Panc1 (cell line): ENCODE measurements at regions not wholly inside any gene's neighbourhood (a gene's known extent, or its start where the extent isn't known, plus 50 kb on each side); places are given as distances from the start of the nearest gene placed in this dataset.
"Not testable (repeated sequence)": the region's sequence is repeated elsewhere in the genome, so short reads cannot be mapped to it uniquely, and the experiment has no call there.

ENCODE experiments used
- POLR2AphosphoS5 ChIP-seq: IDR thresholded peaks from 2 replicates; pipeline ENCODE4 v1.6.1; 2012; ENCODE audit warnings: mild to moderate bottlenecking, low read depth, low read length, moderate library complexity
- SIN3A ChIP-seq: IDR thresholded peaks from 2 replicates; pipeline ENCODE4 v1.6.1; 2012; ENCODE audit warnings: low read depth, mild to moderate bottlenecking, low read length, moderate library complexity, borderline replicate concordance; ENCODE audit not compliant: insufficient read depth
- TF ChIP-seq, protein P1 (sequence below): fragments of 450-650 bp; IDR thresholded peaks from 2 replicates; pipeline ENCODE4 v1.5.1; 2017; ENCODE audit warnings: mild to moderate bottlenecking
- TF ChIP-seq, protein P2 (sequence below), 2 experiments: IDR thresholded peaks; 2 replicates each; pipeline ENCODE4 v1.6.1; 2011 to 2012; ENCODE audit warnings: low read depth in 2 of 2, control low read depth in 1 of 2, low read length in 1 of 2, mild to moderate bottlenecking in 1 of 2, moderate library complexity in 1 of 2; ENCODE audit not compliant: insufficient read depth in 1 of 2

DNA sequence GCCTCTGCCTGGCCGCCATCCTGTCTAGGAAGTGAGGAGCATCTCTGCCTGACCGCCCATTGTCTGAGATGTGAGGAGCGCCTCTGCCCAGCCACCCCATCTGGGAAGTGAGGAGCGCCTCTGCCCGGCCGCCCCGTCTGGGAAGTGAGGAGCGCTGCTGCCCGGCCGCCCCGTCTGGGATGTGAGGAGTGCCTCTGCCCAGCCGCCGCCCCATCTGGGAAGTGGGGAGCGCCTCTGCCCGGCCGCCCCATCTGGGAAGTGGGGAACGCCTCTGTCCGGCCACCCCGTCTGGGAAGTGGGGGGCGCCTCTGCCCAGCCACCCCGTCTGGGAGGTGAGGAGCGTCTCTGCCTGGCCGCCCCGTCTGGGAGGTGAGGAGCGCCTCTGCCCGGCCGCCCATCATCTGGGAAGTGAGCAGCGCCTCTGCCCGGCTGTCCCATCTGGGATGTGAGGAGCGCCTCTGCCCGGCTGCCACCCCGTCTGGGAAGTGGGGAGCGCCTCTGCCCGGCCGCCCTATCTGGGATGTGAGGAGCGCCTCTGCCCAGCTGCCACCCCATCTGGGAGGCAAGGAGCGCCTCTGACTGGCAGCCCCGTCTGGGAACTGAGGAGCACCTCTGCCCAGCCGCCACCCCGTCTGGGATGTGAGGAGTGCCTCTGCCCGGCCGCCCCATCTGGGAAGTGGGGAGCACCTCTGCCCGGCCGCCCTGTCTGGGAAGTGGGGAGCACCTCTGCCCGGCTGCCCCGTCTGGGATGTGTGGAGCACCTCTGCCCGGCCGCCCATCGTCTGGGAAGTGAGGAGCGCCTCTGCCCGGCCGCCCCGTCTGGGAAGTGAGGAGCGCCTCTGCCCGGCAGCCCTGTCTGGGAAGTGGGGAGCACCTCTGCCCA is 787.3 kb downstream of the PLA2G4A start:
- TF ChIP-seq, protein P1, sequence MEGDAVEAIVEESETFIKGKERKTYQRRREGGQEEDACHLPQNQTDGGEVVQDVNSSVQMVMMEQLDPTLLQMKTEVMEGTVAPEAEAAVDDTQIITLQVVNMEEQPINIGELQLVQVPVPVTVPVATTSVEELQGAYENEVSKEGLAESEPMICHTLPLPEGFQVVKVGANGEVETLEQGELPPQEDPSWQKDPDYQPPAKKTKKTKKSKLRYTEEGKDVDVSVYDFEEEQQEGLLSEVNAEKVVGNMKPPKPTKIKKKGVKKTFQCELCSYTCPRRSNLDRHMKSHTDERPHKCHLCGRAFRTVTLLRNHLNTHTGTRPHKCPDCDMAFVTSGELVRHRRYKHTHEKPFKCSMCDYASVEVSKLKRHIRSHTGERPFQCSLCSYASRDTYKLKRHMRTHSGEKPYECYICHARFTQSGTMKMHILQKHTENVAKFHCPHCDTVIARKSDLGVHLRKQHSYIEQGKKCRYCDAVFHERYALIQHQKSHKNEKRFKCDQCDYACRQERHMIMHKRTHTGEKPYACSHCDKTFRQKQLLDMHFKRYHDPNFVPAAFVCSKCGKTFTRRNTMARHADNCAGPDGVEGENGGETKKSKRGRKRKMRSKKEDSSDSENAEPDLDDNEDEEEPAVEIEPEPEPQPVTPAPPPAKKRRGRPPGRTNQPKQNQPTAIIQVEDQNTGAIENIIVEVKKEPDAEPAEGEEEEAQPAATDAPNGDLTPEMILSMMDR = not testable (repeated sequence)
- TF ChIP-seq POLR2AphosphoS5, SIN3A: not testable (repeated sequence)
- TF ChIP-seq, protein P2, sequence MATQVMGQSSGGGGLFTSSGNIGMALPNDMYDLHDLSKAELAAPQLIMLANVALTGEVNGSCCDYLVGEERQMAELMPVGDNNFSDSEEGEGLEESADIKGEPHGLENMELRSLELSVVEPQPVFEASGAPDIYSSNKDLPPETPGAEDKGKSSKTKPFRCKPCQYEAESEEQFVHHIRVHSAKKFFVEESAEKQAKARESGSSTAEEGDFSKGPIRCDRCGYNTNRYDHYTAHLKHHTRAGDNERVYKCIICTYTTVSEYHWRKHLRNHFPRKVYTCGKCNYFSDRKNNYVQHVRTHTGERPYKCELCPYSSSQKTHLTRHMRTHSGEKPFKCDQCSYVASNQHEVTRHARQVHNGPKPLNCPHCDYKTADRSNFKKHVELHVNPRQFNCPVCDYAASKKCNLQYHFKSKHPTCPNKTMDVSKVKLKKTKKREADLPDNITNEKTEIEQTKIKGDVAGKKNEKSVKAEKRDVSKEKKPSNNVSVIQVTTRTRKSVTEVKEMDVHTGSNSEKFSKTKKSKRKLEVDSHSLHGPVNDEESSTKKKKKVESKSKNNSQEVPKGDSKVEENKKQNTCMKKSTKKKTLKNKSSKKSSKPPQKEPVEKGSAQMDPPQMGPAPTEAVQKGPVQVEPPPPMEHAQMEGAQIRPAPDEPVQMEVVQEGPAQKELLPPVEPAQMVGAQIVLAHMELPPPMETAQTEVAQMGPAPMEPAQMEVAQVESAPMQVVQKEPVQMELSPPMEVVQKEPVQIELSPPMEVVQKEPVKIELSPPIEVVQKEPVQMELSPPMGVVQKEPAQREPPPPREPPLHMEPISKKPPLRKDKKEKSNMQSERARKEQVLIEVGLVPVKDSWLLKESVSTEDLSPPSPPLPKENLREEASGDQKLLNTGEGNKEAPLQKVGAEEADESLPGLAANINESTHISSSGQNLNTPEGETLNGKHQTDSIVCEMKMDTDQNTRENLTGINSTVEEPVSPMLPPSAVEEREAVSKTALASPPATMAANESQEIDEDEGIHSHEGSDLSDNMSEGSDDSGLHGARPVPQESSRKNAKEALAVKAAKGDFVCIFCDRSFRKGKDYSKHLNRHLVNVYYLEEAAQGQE (IDR thresholded peaks at IDR 0.05; ENCODE audit: insufficient read depth in 1 of 2, low read depth in 2 of 2, low read length in 1 of 2) = not testable (repeated sequence)
